ENCODE measurements at regions not wholly inside any gene's neighbourhood (a gene's known extent, or its start where the extent isn't known, plus 50 kb on each side); places are given as distances from the start of the nearest gene placed in this dataset.

- H3K9me3 Mint-ChIP-seq = peaks cover 2 to 4% of the 10 kb centered on the region in 2 donors
- no CpG with 5 or more reads among the region's 3 CpGs for WGBS (ENCODE audit: insufficient coverage)
Observed at GRCh38 chr5:81904166-81904565, 67.7 kb upstream of the ATG10 start.

GRCh38 chr5:81901586-81901985, 70.2 kb upstream of the ATG10 start:
- Histone ChIP-seq H3K27me3 (ENCODE audit: control insufficient read depth, insufficient read depth, low read length) (no peaks in the 10 kb centered on the region), H3K4me1 (ENCODE audit: control insufficient read depth, insufficient read depth, low read length) (no peaks in the 10 kb centered on the region), H3K9me3 (ENCODE audit: control insufficient read depth, insufficient read depth, low read length) (no peaks in the 10 kb centered on the region), H3K27ac (ENCODE audit: low read length) (no peak overlapping the region), H3K36me3 (ENCODE audit: control insufficient read depth, insufficient read depth, low read length) (no peaks in the 10 kb centered on the region), H3K4me3 (ENCODE audit: low read length) (no peak overlapping the region)
- TF ChIP-seq, protein P1, sequence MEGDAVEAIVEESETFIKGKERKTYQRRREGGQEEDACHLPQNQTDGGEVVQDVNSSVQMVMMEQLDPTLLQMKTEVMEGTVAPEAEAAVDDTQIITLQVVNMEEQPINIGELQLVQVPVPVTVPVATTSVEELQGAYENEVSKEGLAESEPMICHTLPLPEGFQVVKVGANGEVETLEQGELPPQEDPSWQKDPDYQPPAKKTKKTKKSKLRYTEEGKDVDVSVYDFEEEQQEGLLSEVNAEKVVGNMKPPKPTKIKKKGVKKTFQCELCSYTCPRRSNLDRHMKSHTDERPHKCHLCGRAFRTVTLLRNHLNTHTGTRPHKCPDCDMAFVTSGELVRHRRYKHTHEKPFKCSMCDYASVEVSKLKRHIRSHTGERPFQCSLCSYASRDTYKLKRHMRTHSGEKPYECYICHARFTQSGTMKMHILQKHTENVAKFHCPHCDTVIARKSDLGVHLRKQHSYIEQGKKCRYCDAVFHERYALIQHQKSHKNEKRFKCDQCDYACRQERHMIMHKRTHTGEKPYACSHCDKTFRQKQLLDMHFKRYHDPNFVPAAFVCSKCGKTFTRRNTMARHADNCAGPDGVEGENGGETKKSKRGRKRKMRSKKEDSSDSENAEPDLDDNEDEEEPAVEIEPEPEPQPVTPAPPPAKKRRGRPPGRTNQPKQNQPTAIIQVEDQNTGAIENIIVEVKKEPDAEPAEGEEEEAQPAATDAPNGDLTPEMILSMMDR (IDR thresholded peaks at IDR 0.05) = no peak
- ATAC-seq (no peak), DNase-seq (no peak)
- Mint-ChIP-seq H3K27me3 (ENCODE audit: low read depth in 2 of 2) (no peaks in the 10 kb centered on the region), H3K4me1 (no peaks in the 10 kb centered on the region), H3K4me3 (no peak overlapping the region), H3K27ac (no peak overlapping the region), H3K9me3 (peaks cover 2 to 4% of the 10 kb centered on the region in 2 donors), H3K36me3 (no peaks in the 10 kb centered on the region)
- 89% methylated on average over 10 of the region's 10 CpGs for WGBS (ENCODE audit: insufficient coverage)
- intact Hi-C loops (cut with micrococcal nuclease) = no loop called here

More at GRCh38 chr5:81904166-81904565, 67.7 kb upstream of the ATG10 start:
- no peaks in the 10 kb centered on the region for H3K4me1 Mint-ChIP-seq
- ATAC-seq = no peak
- no peak overlapping the region for H3K4me3 Mint-ChIP-seq
- no peaks in the 10 kb centered on the region for H3K27me3 ChIP-seq (ENCODE audit: control insufficient read depth, insufficient read depth, low read length)
- H3K4me3 ChIP-seq (ENCODE audit: low read length) = no peak overlapping the region
- H3K27ac Mint-ChIP-seq = no peak overlapping the region
- intact Hi-C loops (cut with micrococcal nuclease) = no loop called here
- no peaks in the 10 kb centered on the region for H3K36me3 ChIP-seq (ENCODE audit: control insufficient read depth, insufficient read depth, low read length)
- H3K36me3 Mint-ChIP-seq = no peaks in the 10 kb centered on the region
- no peak overlapping the region for H3K27ac ChIP-seq (ENCODE audit: low read length)
- TF ChIP-seq, protein P1 (IDR thresholded peaks at IDR 0.05) = no peak
- no peaks in the 10 kb centered on the region for H3K9me3 ChIP-seq (ENCODE audit: control insufficient read depth, insufficient read depth, low read length)
- no peak for DNase-seq
- no peaks in the 10 kb centered on the region for H3K27me3 Mint-ChIP-seq (ENCODE audit: low read depth in 2 of 2)
- no peaks in the 10 kb centered on the region for H3K4me1 ChIP-seq (ENCODE audit: control insufficient read depth, insufficient read depth, low read length)

DNA sequence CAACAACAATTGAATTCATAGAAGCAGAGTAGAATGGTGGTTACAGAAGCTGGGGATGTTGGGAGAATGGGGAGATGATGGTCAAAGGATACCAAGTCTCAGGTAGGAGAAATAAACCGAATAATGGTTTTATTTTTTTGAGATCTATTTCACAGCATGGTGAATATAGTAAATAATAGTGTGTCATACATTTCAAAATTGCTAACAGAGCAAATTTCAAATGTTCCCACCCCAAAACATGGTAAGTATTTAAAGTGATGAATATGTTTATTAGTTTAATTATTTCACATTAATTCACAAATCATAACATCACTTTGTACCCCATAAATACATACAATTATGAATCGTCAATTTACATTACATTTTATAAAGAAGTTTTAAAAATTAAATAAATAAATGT, 72.7 kb upstream of the ATG10 start:
- Mint-ChIP-seq H3K36me3 (no peaks in the 10 kb centered on the region), H3K27ac (no peak overlapping the region), H3K4me1 (no peaks in the 10 kb centered on the region), H3K27me3 (ENCODE audit: low read depth in 2 of 2) (no peaks in the 10 kb centered on the region), H3K9me3 (peaks cover 2 to 4% of the 10 kb centered on the region in 2 donors), H3K4me3 (no peak overlapping the region)
- no peaks in the 10 kb centered on the region for H3K4me1 ChIP-seq (ENCODE audit: control insufficient read depth, insufficient read depth, low read length)
- no peak overlapping the region for H3K4me3 ChIP-seq (ENCODE audit: low read length)
- no peaks in the 10 kb centered on the region for H3K27me3 ChIP-seq (ENCODE audit: control insufficient read depth, insufficient read depth, low read length)
- H3K27ac ChIP-seq (ENCODE audit: low read length) = no peak overlapping the region
- WGBS (ENCODE audit: insufficient coverage) = no CpG with 5 or more reads among the region's 2 CpGs
- H3K9me3 ChIP-seq (ENCODE audit: control insufficient read depth, insufficient read depth, low read length) = no peaks in the 10 kb centered on the region
- TF ChIP-seq, protein P1 (IDR thresholded peaks at IDR 0.05) = no peak
- no peak for DNase-seq
- no peaks in the 10 kb centered on the region for H3K36me3 ChIP-seq (ENCODE audit: control insufficient read depth, insufficient read depth, low read length)
- ATAC-seq = no peak
- intact Hi-C loops (cut with micrococcal nuclease) = no loop called here

- TF ChIP-seq, protein P1 (IDR thresholded peaks at IDR 0.05) = no peak
- no peaks in the 10 kb centered on the region for H3K27me3 Mint-ChIP-seq (ENCODE audit: low read depth in 2 of 2)
- WGBS (ENCODE audit: insufficient coverage) = no CpG with 5 or more reads among the region's 2 CpGs
- H3K4me1 ChIP-seq (ENCODE audit: control insufficient read depth, insufficient read depth, low read length) = no peaks in the 10 kb centered on the region
- H3K4me1 Mint-ChIP-seq = no peaks in the 10 kb centered on the region
- no peak overlapping the region for H3K27ac ChIP-seq (ENCODE audit: low read length)
- no peaks in the 10 kb centered on the region for H3K9me3 ChIP-seq (ENCODE audit: control insufficient read depth, insufficient read depth, low read length)
- H3K4me3 Mint-ChIP-seq = no peak overlapping the region
- no peaks in the 10 kb centered on the region for H3K27me3 ChIP-seq (ENCODE audit: control insufficient read depth, insufficient read depth, low read length)
- H3K36me3 Mint-ChIP-seq = no peaks in the 10 kb centered on the region
- H3K4me3 ChIP-seq (ENCODE audit: low read length) = no peak overlapping the region
- H3K27ac Mint-ChIP-seq = no peak overlapping the region
- peak in 1 of 3 donors; percentile 70 for ATAC-seq
- H3K36me3 ChIP-seq (ENCODE audit: control insufficient read depth, insufficient read depth, low read length) = no peaks in the 10 kb centered on the region
- H3K9me3 Mint-ChIP-seq = peaks cover 2 to 4% of the 10 kb centered on the region in 2 donors
- intact Hi-C loops (cut with micrococcal nuclease) = no loop called here
- DNase-seq = no peak
Observed at GRCh38 chr5:81898403-81898802, 73.4 kb upstream of the ATG10 start.
